Femur (tissue), 1 donor: ENCODE measurements at regions not wholly inside any gene's neighbourhood (a gene's known extent, or its start where the extent isn't known, plus 50 kb on each side); places are given as distances from the start of the nearest gene placed in this dataset.
"Not testable (repeated sequence)": the region's sequence is repeated elsewhere in the genome, so short reads cannot be mapped to it uniquely, and the experiment has no call there.

ENCODE experiments used
- DNase-seq: peaks from one replicate; pipeline ENCODE4 v3.0.0-alpha.2; 2017

GRCh38 chr2:59776726-59777008, 776.8 kb downstream of the BCL11A start:
- DNase-seq = no peak

GRCh38 chr2:59774821-59775433, 778.5 kb downstream of the BCL11A start:
- no peak for DNase-seq

GRCh38 chr2:59770651-59771050, 782.8 kb downstream of the BCL11A start:
- DNase-seq = no peak

GRCh38 chr2:59761966-59762365, 791.5 kb downstream of the BCL11A start:
- no peak for DNase-seq

- DNase-seq = no peak
Observed at GRCh38 chr2:59756150-59756549, 797.3 kb downstream of the BCL11A start.

- no peak for DNase-seq
Observed at GRCh38 chr2:59754011-59754735, 799.3 kb downstream of the BCL11A start.

GRCh38 chr2:59752512-59752911, 800.9 kb downstream of the BCL11A start:
- no peak for DNase-seq

- no peak for DNase-seq
Observed at GRCh38 chr2:59752071-59752470, 801.4 kb downstream of the BCL11A start.

- DNase-seq = not testable (repeated sequence)
Observed at GRCh38 chr2:59751214-59751613, 802.2 kb downstream of the BCL11A start.

- DNase-seq = no peak
Observed at GRCh38 chr2:59746291-59746690, 807.2 kb downstream of the BCL11A start.

GRCh38 chr2:59745085-59745484, 808.4 kb downstream of the BCL11A start:
- no peak for DNase-seq

GRCh38 chr2:59744436-59744835, 809.0 kb downstream of the BCL11A start:
- DNase-seq = no peak

- no peak for DNase-seq
Observed at GRCh38 chr2:59741840-59742239, 811.6 kb downstream of the BCL11A start.

GRCh38 chr2:59739166-59739565, 814.3 kb downstream of the BCL11A start:
- DNase-seq = no peak

- no peak for DNase-seq
Observed at GRCh38 chr2:59737299-59737698, 816.2 kb downstream of the BCL11A start.

- no peak for DNase-seq
Observed at GRCh38 chr2:59734743-59735142, 818.7 kb downstream of the BCL11A start.

GRCh38 chr2:59733970-59734369, 819.5 kb downstream of the BCL11A start:
- DNase-seq = no peak

- DNase-seq = no peak
Observed at GRCh38 chr2:59733567-59733930, 819.9 kb downstream of the BCL11A start.

- no peak for DNase-seq
Observed at GRCh38 chr2:59732871-59733566, 820.4 kb downstream of the BCL11A start.

- DNase-seq = no peak
Observed at GRCh38 chr2:59727121-59727590, 826.3 kb downstream of the BCL11A start.

GRCh38 chr2:59726228-59727120, 827.0 kb downstream of the BCL11A start:
- DNase-seq = no peak

- no peak for DNase-seq
Observed at GRCh38 chr2:59724746-59725145, 828.7 kb downstream of the BCL11A start.

GRCh38 chr2:59720296-59720866, 833.1 kb downstream of the BCL11A start:
- no peak for DNase-seq
